H9 (cell line): ENCODE measurements at regions not wholly inside any gene's neighbourhood (a gene's known extent, or its start where the extent isn't known, plus 50 kb on each side); places are given as distances from the start of the nearest gene placed in this dataset.

Experiments
- DNase-seq: peaks from one replicate; pipeline ENCODE4 v3.0.0-alpha.2; 2017
- H2AFZ ChIP-seq: one replicate; pipeline ENCODE4 v1.6.1; 2013; ENCODE audit warnings: mild to moderate bottlenecking, low read length, control low read depth, moderate library complexity
- H2AK5ac ChIP-seq: 2 replicates; pipeline ENCODE4 v1.6.1; 2013; ENCODE audit warnings: low read length, control low read depth, mixed read lengths; ENCODE audit not compliant: insufficient read length
- H2BK120ac ChIP-seq: one replicate; pipeline ENCODE4 v1.6.1; 2013; ENCODE audit warnings: low read depth, mild to moderate bottlenecking, low read length, control low read depth, inconsistent platforms; ENCODE audit not compliant: poor library complexity, severe bottlenecking
- H2BK12ac ChIP-seq: 2 replicates; pipeline ENCODE4 v1.6.1; 2013; ENCODE audit warnings: low read length, control low read depth, mixed read lengths, low read depth; ENCODE audit not compliant: insufficient read length
- H2BK15ac ChIP-seq: 2 replicates; pipeline ENCODE4 v1.6.1; 2013; ENCODE audit warnings: low read depth, low read length, control low read depth
- H2BK20ac ChIP-seq: one replicate; pipeline ENCODE4 v1.6.1; 2013; ENCODE audit warnings: low read depth, mild to moderate bottlenecking, low read length, control low read depth, inconsistent platforms; ENCODE audit not compliant: poor library complexity, severe bottlenecking
- H2BK5ac ChIP-seq: 2 replicates; pipeline ENCODE4 v1.6.1; 2013; ENCODE audit warnings: low read length, control low read depth, mixed read lengths; ENCODE audit not compliant: insufficient read length
- H3K14ac ChIP-seq: 2 replicates; pipeline ENCODE4 v1.6.1; 2013; ENCODE audit warnings: low read length, control low read depth; ENCODE audit not compliant: insufficient read depth
- H3K18ac ChIP-seq: 2 replicates; pipeline ENCODE4 v1.6.1; 2013; ENCODE audit warnings: low read depth, mild to moderate bottlenecking, mixed read lengths, low read length, control low read depth; ENCODE audit not compliant: insufficient read length
- H3K23ac ChIP-seq: 2 replicates; pipeline ENCODE4 v1.6.1; 2013; ENCODE audit warnings: low read length, control low read depth, mixed read lengths, low read depth; ENCODE audit not compliant: insufficient read length
- H3K23me2 ChIP-seq: 2 replicates; pipeline ENCODE4 v1.6.1; 2013; ENCODE audit warnings: low read depth, mild to moderate bottlenecking, mixed read lengths, low read length, control low read depth; ENCODE audit not compliant: insufficient read length, poor library complexity, severe bottlenecking
- H3K27ac ChIP-seq: 2 replicates; pipeline ENCODE4 v1.5.1; 2013; ENCODE audit warnings: low read length, control low read depth, mixed read lengths, low read depth; ENCODE audit not compliant: insufficient read length
- H3K27me3 ChIP-seq: 2 replicates; pipeline ENCODE4 v1.6.1; 2013; ENCODE audit warnings: low read length, control low read depth, inconsistent platforms; ENCODE audit not compliant: insufficient read depth
- H3K4ac ChIP-seq: 2 replicates; pipeline ENCODE4 v1.6.1; 2013; ENCODE audit warnings: low read depth, mild to moderate bottlenecking, control low read depth, inconsistent platforms, low read length, moderate library complexity
- H3K4me1 ChIP-seq: 2 replicates; pipeline ENCODE4 v1.6.1; 2013; ENCODE audit warnings: low read length, control low read depth, inconsistent platforms; ENCODE audit not compliant: insufficient read depth
- H3K4me2 ChIP-seq: 2 replicates; pipeline ENCODE4 v1.6.1; 2013; ENCODE audit warnings: low read length, control low read depth, mixed read lengths; ENCODE audit not compliant: insufficient read length, insufficient read depth
- H3K56ac ChIP-seq: 2 replicates; pipeline ENCODE4 v1.6.1; 2013; ENCODE audit warnings: low read depth, mild to moderate bottlenecking, mixed read lengths, low read length, control low read depth; ENCODE audit not compliant: insufficient read length
- H3K79me1 ChIP-seq: 2 replicates; pipeline ENCODE4 v1.6.1; 2013; ENCODE audit warnings: low read depth, mild to moderate bottlenecking, moderate library complexity, low read length, control low read depth, inconsistent platforms; ENCODE audit not compliant: insufficient read depth, poor library complexity, severe bottlenecking
- H3K79me2 ChIP-seq: 2 replicates; pipeline ENCODE4 v1.6.1; 2013; ENCODE audit warnings: low read length, control low read depth, inconsistent platforms; ENCODE audit not compliant: insufficient read depth
- H3K9ac ChIP-seq: 2 replicates; pipeline ENCODE4 v1.6.1; 2013; ENCODE audit warnings: low read length, control low read depth, mixed read lengths; ENCODE audit not compliant: insufficient read length; ENCODE audit errors: extremely low read depth
- H3K9me3 ChIP-seq: one replicate; pipeline ENCODE4 v1.6.1; 2013; ENCODE audit warnings: low read depth, low read length, inconsistent platforms; ENCODE audit not compliant: control insufficient read depth
- H3T11ph ChIP-seq: one replicate; pipeline ENCODE4 v1.6.1; 2013; ENCODE audit warnings: mild to moderate bottlenecking, low read length, control low read depth, inconsistent platforms
- H4K20me1 ChIP-seq: one replicate; pipeline ENCODE4 v1.6.1; 2013; ENCODE audit not compliant: control insufficient read depth, insufficient read length, insufficient read depth
- H4K5ac ChIP-seq: 2 replicates; pipeline ENCODE4 v1.6.1; 2013; ENCODE audit warnings: low read depth, mild to moderate bottlenecking, mixed read lengths, low read length, control low read depth; ENCODE audit not compliant: insufficient read length
- H4K8ac ChIP-seq: replicated peaks from 2 replicates; pipeline ENCODE4 v1.6.1; 2013; ENCODE audit warnings: low read length, control low read depth, mixed read lengths, low read depth; ENCODE audit not compliant: insufficient read length
- H4K91ac ChIP-seq: 2 replicates; pipeline ENCODE4 v1.6.1; 2013; ENCODE audit warnings: low read depth, mild to moderate bottlenecking, moderate library complexity, mixed read lengths, low read length, control low read depth; ENCODE audit not compliant: insufficient read length
- H3K27ac Mint-ChIP-seq, 3 experiments: 2 replicates in 2 of 3; 3 replicates in 1 of 3; pipeline ENCODE4 v1.8.0; 2020 to 2021; ENCODE audit warnings: mixed read lengths in 3 of 3, mild to moderate bottlenecking in 1 of 3, moderate library complexity in 1 of 3
- H3K27me3 Mint-ChIP-seq: 2 replicates; pipeline ENCODE4 v1.8.0; 2021; ENCODE audit warnings: low read depth, mild to moderate bottlenecking, moderate library complexity, mixed read lengths
- H3K36me3 Mint-ChIP-seq, 3 experiments: 2 replicates in 2 of 3; 3 replicates in 1 of 3; pipeline ENCODE4 v1.8.0; 2020 to 2021; ENCODE audit warnings: low read depth in 3 of 3, mixed read lengths in 3 of 3; ENCODE audit not compliant: insufficient read depth in 1 of 3
- H3K4me1 Mint-ChIP-seq, 2 experiments: 2 replicates each; pipeline ENCODE4 v1.8.0; 2020; ENCODE audit warnings: mixed read lengths in 2 of 2
- H3K4me3 Mint-ChIP-seq, 2 experiments: 2 replicates in 1 of 2; 3 replicates in 1 of 2; pipeline ENCODE4 v1.8.0; 2020 to 2021; ENCODE audit warnings: mild to moderate bottlenecking in 2 of 2, mixed read lengths in 2 of 2, moderate library complexity in 1 of 2
- H3K9me3 Mint-ChIP-seq, 2 experiments: 2 replicates in 1 of 2; 3 replicates in 1 of 2; pipeline ENCODE4 v1.8.0; 2020; ENCODE audit warnings: mild to moderate bottlenecking in 2 of 2, mixed read lengths in 2 of 2, moderate library complexity in 1 of 2
- WGBS: extraction: QIAGEN DNeasy Blood & Tissue Kit; methylation state at CpG from one replicate; pipeline ENCODE4 v1.1.7; 2013; ENCODE audit warnings: missing lambda C conversion rate, low lambda C conversion rate, mixed read lengths; ENCODE audit not compliant: insufficient read length; ENCODE audit errors: extremely low coverage; 5-methylcytosine and 5-hydroxymethylcytosine counted together
- TF ChIP-seq, protein P1 (sequence below): fragments of 200-600 bp; sonication (generic); conservative IDR thresholded peaks from 3 replicates; pipeline ENCODE4 v1.8.0; 2021; ENCODE audit warnings: antibody characterized with exemption, mild to moderate bottlenecking

DNA sequence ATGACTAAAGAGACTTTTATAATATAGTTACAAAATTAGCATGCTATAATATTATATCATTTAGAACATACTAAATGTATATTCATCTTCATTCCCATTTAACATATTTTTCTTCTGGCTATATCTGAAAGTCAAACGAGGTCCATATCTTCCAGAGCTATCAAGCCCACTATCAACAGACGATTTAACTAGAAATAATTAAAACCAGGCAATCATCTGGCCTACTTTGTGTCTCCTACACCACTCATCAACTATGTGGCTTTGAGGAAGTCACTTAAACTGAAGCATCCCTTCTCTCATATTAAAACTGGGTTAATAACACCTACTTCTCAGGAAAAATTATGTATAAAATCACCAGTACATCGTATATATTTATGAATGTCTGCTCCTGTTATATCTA is 1330.5 kb upstream of the PABPC4L start:
- no peaks in the 10 kb centered on the region for H3K9me3 Mint-ChIP-seq
- no peak overlapping the region for H3K23ac ChIP-seq
- no peak overlapping the region for H4K91ac ChIP-seq
- no peak for DNase-seq
- H3K79me1 ChIP-seq: no peaks in the 10 kb centered on the region
- no peak overlapping the region for H4K5ac ChIP-seq
- no peaks in the 10 kb centered on the region for H3K27me3 ChIP-seq
- H2AFZ ChIP-seq: no peak overlapping the region
- no CpG with 5 or more reads among the region's 3 CpGs for WGBS
- no peak overlapping the region for H3K4me2 ChIP-seq
- H3K27me3 Mint-ChIP-seq: no peaks in the 10 kb centered on the region
- no peak overlapping the region for H3K27ac Mint-ChIP-seq
- H2BK12ac ChIP-seq: no peak overlapping the region
- H3K79me2 ChIP-seq: no peaks in the 10 kb centered on the region
- H3T11ph ChIP-seq: no peak overlapping the region
- no peak overlapping the region for H3K18ac ChIP-seq
- H2BK5ac ChIP-seq: no peak overlapping the region
- no peak overlapping the region for H4K8ac ChIP-seq
- H3K14ac ChIP-seq: no peak overlapping the region
- no peak overlapping the region for H3K56ac ChIP-seq
- H3K4ac ChIP-seq: no peak overlapping the region
- no peaks in the 10 kb centered on the region for H3K23me2 ChIP-seq
- H2BK20ac ChIP-seq: no peak overlapping the region
- TF ChIP-seq, protein P1, sequence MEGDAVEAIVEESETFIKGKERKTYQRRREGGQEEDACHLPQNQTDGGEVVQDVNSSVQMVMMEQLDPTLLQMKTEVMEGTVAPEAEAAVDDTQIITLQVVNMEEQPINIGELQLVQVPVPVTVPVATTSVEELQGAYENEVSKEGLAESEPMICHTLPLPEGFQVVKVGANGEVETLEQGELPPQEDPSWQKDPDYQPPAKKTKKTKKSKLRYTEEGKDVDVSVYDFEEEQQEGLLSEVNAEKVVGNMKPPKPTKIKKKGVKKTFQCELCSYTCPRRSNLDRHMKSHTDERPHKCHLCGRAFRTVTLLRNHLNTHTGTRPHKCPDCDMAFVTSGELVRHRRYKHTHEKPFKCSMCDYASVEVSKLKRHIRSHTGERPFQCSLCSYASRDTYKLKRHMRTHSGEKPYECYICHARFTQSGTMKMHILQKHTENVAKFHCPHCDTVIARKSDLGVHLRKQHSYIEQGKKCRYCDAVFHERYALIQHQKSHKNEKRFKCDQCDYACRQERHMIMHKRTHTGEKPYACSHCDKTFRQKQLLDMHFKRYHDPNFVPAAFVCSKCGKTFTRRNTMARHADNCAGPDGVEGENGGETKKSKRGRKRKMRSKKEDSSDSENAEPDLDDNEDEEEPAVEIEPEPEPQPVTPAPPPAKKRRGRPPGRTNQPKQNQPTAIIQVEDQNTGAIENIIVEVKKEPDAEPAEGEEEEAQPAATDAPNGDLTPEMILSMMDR: no peak
- no peaks in the 10 kb centered on the region for H4K20me1 ChIP-seq
- H3K9ac ChIP-seq: no peak overlapping the region
- no peak overlapping the region for H3K27ac ChIP-seq
- no peaks in the 10 kb centered on the region for H3K36me3 Mint-ChIP-seq
- no peaks in the 10 kb centered on the region for H3K4me1 Mint-ChIP-seq
- no peaks in the 10 kb centered on the region for H3K9me3 ChIP-seq
- no peak overlapping the region for H2BK15ac ChIP-seq
- H2AK5ac ChIP-seq: no peak overlapping the region
- no peak overlapping the region for H3K4me3 Mint-ChIP-seq
- H2BK120ac ChIP-seq: no peak overlapping the region
- no peaks in the 10 kb centered on the region for H3K4me1 ChIP-seq
